Kidney (tissue), 13 donors: ENCODE measurements at regions not wholly inside any gene's neighbourhood (a gene's known extent, or its start where the extent isn't known, plus 50 kb on each side); places are given as distances from the start of the nearest gene placed in this dataset.

ENCODE experiments used
- DNase-seq, 5 donors: peaks; one replicate each; pipeline ENCODE4 v3.0.0-alpha.2; 2013 to 2020
- FAIRE-seq: peaks from 2 replicates; lab custom pipeline; 2012; peaks lifted over from hg19 to GRCh38; lab: Jason Lieb, UNC
- H3K27ac ChIP-seq, 2 donors: one replicate each; pipeline ENCODE4 v1.7.0; 2013; ENCODE audit warnings: low read depth in 2 of 2, low read length in 2 of 2, inconsistent platforms in 1 of 2
- H3K27me3 ChIP-seq: one replicate; pipeline ENCODE4 v1.7.1; 2013; ENCODE audit warnings: low read length, inconsistent platforms; ENCODE audit not compliant: control insufficient read depth, insufficient read depth
- H3K36me3 ChIP-seq, 3 donors: one replicate each; pipeline versions ENCODE4 v1.7.0 to v1.7.1; 2013; ENCODE audit warnings: low read length in 3 of 3, control low read depth in 1 of 3, inconsistent platforms in 1 of 3; ENCODE audit not compliant: insufficient read depth in 3 of 3, control insufficient read depth in 2 of 3
- H3K4me1 ChIP-seq, 3 donors: one replicate each; pipeline versions ENCODE4 v1.7.0 to v1.7.1; 2013; ENCODE audit warnings: low read length in 3 of 3, inconsistent platforms in 1 of 3, low read depth in 1 of 3; ENCODE audit not compliant: control insufficient read depth in 2 of 3, insufficient read depth in 2 of 3
- H3K4me3 ChIP-seq, 3 donors: one replicate each; pipeline versions ENCODE4 v1.7.0 to v1.8.1; 2013; ENCODE audit warnings: low read length in 3 of 3, control low read depth in 1 of 3, inconsistent platforms in 1 of 3
- H3K9ac ChIP-seq, 3 donors: one replicate each; pipeline versions ENCODE4 v1.7.0 to v1.7.1; 2013; ENCODE audit warnings: low read length in 3 of 3, control low read depth in 1 of 3, inconsistent platforms in 1 of 3
- H3K9me3 ChIP-seq, 3 donors: one replicate each; pipeline versions ENCODE4 v1.7.0 to v1.7.1; 2013; ENCODE audit warnings: low read length in 3 of 3, control low read depth in 1 of 3, inconsistent platforms in 1 of 3; ENCODE audit not compliant: control insufficient read depth in 2 of 3, insufficient read depth in 1 of 3
- CTCF ChIP-seq: IDR thresholded peaks from 3 replicates; pipeline ENCODE4 v1.5.1; 2012; ENCODE audit warnings: mild to moderate bottlenecking, moderate library complexity, borderline replicate concordance; ENCODE audit not compliant: insufficient read depth; ENCODE audit errors: extremely low read depth
- intact Hi-C: fragments of 100-400 bp; cut with DNase I; formaldehyde crosslinking; loops from one replicate; pipeline ENCODE4 v1.11.1; 2022
- donor health status: control.
- donor health status: control.
- donor health status: control.
- donor health status: control.
- donor health status: control.
- donor health status: DM: yes; HTN: yes; CAD: no.
- donor health status: Normal renal cell carcinoma (clear cell type).

GRCh38 chr2:42905341-42906110 is 113.1 kb upstream of the HAAO start:
- H3K27me3 ChIP-seq, result no peaks in the 10 kb centered on the region
- peak overlapping the region in 1 of 3 donors; percentile 47 for H3K9ac ChIP-seq
- FAIRE-seq (no peak), DNase-seq (peak in 4 of 5 donors; percentile 66 to 84 (median 75))
- H3K36me3 ChIP-seq, result no peaks in the 10 kb centered on the region
- H3K4me3 ChIP-seq, result no peak overlapping the region
- H3K4me1 ChIP-seq, result peaks cover 10 to 45% (median 38%) of the 10 kb centered on the region in 3 donors
- no peaks in the 10 kb centered on the region for H3K9me3 ChIP-seq
- TF ChIP-seq CTCF, result no peak
- intact Hi-C loops, result no loop called here
- H3K27ac ChIP-seq, result peak overlapping the region; percentile 69 to 84

- H3K27ac ChIP-seq, result no peak overlapping the region
- H3K9me3 ChIP-seq, result no peaks in the 10 kb centered on the region
- FAIRE-seq (no peak), DNase-seq (no peak)
- peaks cover 10 to 47% (median 40%) of the 10 kb centered on the region in 3 donors for H3K4me1 ChIP-seq
- intact Hi-C loops, result no loop called here
- no peak for TF ChIP-seq CTCF
- H3K9ac ChIP-seq, result no peak overlapping the region
- no peaks in the 10 kb centered on the region for H3K36me3 ChIP-seq
- no peaks in the 10 kb centered on the region for H3K27me3 ChIP-seq
- no peak overlapping the region for H3K4me3 ChIP-seq
Measured at GRCh38 chr2:42904576-42904876, 112.1 kb upstream of the HAAO start.

- no peak for TF ChIP-seq CTCF
- no peak overlapping the region for H3K27ac ChIP-seq
- no peaks in the 10 kb centered on the region for H3K27me3 ChIP-seq
- intact Hi-C loops, result no loop called here
- H3K36me3 ChIP-seq, result no peaks in the 10 kb centered on the region
- H3K4me3 ChIP-seq, result no peak overlapping the region
- peaks cover 10 to 47% (median 40%) of the 10 kb centered on the region in 3 donors for H3K4me1 ChIP-seq
- DNase-seq (no peak), FAIRE-seq (no peak)
- no peak overlapping the region for H3K9ac ChIP-seq
- no peaks in the 10 kb centered on the region for H3K9me3 ChIP-seq
Measured at GRCh38 chr2:42903821-42904575, 111.6 kb upstream of the HAAO start.
